ENCODE measurements at regions not wholly inside any gene's neighbourhood (a gene's known extent, or its start where the extent isn't known, plus 50 kb on each side); places are given as distances from the start of the nearest gene placed in this dataset.

- Histone ChIP-seq H3K9me3 (ENCODE audit: control insufficient read depth, insufficient read depth, low read depth, low read length) (no peaks in the 10 kb centered on the region), H3K4me1 (ENCODE audit: control insufficient read depth, insufficient read depth, low read length) (peaks cover 21% of the 10 kb centered on the region), H3K4me3 (ENCODE audit: low read depth, low read length) (no peak overlapping the region), H3K36me3 (ENCODE audit: control insufficient read depth in 2 of 2, insufficient read depth in 1 of 2, low read length in 2 of 2) (no peaks in the 10 kb centered on the region), H3K27ac (ENCODE audit: extremely low read depth, low read depth, low read length) (no peak overlapping the region)
- ChIA-PET CTCF (no interaction called here), POLR2A (no interaction called here)
- no peak for TF ChIP-seq FEZF1 (tag by site-specific recombination; IDR thresholded peaks at IDR 0.05)
- no peak for TF ChIP-seq TSHZ1 (tag by site-specific recombination; IDR thresholded peaks at IDR 0.05; ENCODE audit: borderline replicate concordance)
- TF ChIP-seq ZNF169 (tag by site-specific recombination; IDR thresholded peaks at IDR 0.05) = no peak
- no peak for TF ChIP-seq ZNF362 (tag by site-specific recombination; IDR thresholded peaks at IDR 0.05)
- TF ChIP-seq MYNN (tag by site-specific recombination; IDR thresholded peaks at IDR 0.05; ENCODE audit: borderline replicate concordance) = no peak
- no peak for TF ChIP-seq ZSCAN23 (tag by site-specific recombination; IDR thresholded peaks at IDR 0.05)
- no peak for TF ChIP-seq ZNF324 (tag by site-specific recombination; IDR thresholded peaks at IDR 0.05)
- no peak for TF ChIP-seq ZNF155 (tag by site-specific recombination; IDR thresholded peaks at IDR 0.05)
- no peak for TF ChIP-seq ZNF596 (tag by site-specific recombination; IDR thresholded peaks at IDR 0.05)
- no peak for TF ChIP-seq ZNF394 (tag by site-specific recombination; IDR thresholded peaks at IDR 0.05; ENCODE audit: borderline replicate concordance)
- TF ChIP-seq ZNF266 (tag by site-specific recombination; IDR thresholded peaks at IDR 0.05; ENCODE audit: low read depth) = no peak
- TF ChIP-seq ZNF521 (tag by site-specific recombination; IDR thresholded peaks at IDR 0.05) = no peak
- TF ChIP-seq ZNF366 (tag by site-specific recombination; conservative IDR thresholded peaks at IDR 0.05) = no peak
- no peak for TF ChIP-seq ZNF473 (tag by site-specific recombination; IDR thresholded peaks at IDR 0.05)
- no peak for TF ChIP-seq ZNF335 (tag by site-specific recombination; conservative IDR thresholded peaks at IDR 0.05)
- TF ChIP-seq, protein P1, sequence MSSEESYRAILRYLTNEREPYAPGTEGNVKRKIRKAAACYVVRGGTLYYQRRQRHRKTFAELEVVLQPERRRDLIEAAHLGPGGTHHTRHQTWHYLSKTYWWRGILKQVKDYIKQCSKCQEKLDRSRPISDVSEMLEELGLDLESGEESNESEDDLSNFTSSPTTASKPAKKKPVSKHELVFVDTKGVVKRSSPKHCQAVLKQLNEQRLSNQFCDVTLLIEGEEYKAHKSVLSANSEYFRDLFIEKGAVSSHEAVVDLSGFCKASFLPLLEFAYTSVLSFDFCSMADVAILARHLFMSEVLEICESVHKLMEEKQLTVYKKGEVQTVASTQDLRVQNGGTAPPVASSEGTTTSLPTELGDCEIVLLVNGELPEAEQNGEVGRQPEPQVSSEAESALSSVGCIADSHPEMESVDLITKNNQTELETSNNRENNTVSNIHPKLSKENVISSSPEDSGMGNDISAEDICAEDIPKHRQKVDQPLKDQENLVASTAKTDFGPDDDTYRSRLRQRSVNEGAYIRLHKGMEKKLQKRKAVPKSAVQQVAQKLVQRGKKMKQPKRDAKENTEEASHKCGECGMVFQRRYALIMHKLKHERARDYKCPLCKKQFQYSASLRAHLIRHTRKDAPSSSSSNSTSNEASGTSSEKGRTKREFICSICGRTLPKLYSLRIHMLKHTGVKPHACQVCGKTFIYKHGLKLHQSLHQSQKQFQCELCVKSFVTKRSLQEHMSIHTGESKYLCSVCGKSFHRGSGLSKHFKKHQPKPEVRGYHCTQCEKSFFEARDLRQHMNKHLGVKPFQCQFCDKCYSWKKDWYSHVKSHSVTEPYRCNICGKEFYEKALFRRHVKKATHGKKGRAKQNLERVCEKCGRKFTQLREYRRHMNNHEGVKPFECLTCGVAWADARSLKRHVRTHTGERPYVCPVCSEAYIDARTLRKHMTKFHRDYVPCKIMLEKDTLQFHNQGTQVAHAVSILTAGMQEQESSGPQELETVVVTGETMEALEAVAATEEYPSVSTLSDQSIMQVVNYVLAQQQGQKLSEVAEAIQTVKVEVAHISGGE (tag by site-specific recombination; conservative IDR thresholded peaks at IDR 0.05; ENCODE audit: low read depth) = no peak
- no peak for TF ChIP-seq ZNF777 (tag by site-specific recombination; IDR thresholded peaks at IDR 0.05; ENCODE audit: borderline replicate concordance)
- TF ChIP-seq ZNF140 (tag by site-specific recombination; IDR thresholded peaks at IDR 0.05) = no peak
- TF ChIP-seq RBAK (tag by site-specific recombination; IDR thresholded peaks at IDR 0.05) = no peak
Measured at GRCh38 chr2:146324951-146325350, 1519.9 kb upstream of the ACVR2A start.

DNA sequence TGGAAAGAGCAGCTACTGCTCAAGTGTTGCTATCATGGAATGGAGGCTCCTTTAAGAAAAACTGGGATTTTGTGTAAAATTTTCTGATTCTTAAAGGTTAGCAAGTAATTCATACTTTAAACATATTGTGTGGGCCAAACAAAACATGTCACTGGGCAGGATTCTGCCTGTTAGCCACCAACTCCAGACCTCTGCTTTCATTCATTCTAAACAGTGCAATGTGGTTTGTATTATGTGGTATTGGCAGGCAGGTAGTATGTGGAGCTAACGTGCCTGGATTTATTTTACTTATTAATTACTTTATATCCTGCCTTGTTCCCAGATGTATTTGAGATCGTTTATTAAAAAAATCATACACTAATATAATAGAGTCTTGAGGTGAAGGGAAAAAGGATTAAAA, 1521.3 kb upstream of the ACVR2A start:
- Histone ChIP-seq H3K9me3 (ENCODE audit: control insufficient read depth, insufficient read depth, low read depth, low read length) (no peaks in the 10 kb centered on the region), H3K36me3 (ENCODE audit: control insufficient read depth in 2 of 2, insufficient read depth in 1 of 2, low read length in 2 of 2) (no peaks in the 10 kb centered on the region), H3K4me3 (ENCODE audit: low read depth, low read length) (no peak overlapping the region), H3K27ac (ENCODE audit: extremely low read depth, low read depth, low read length) (no peak overlapping the region), H3K4me1 (ENCODE audit: control insufficient read depth, insufficient read depth, low read length) (peaks cover 21% of the 10 kb centered on the region)
- ChIA-PET CTCF (interaction anchor here (0.6 kb wide), 2 partner anchors 10 to 31 kb away, joined by 3 to 6 read pairs; no protein-coding TSS in a partner anchor), POLR2A (no interaction called here)
- no peak for TF ChIP-seq ZNF629 (tag by site-specific recombination; IDR thresholded peaks at IDR 0.05)
- TF ChIP-seq ZNF37A (tag by site-specific recombination; IDR thresholded peaks at IDR 0.05) = no peak
- TF ChIP-seq KLF8 (tag by site-specific recombination; IDR thresholded peaks at IDR 0.05) = no peak
- no peak for TF ChIP-seq ELK4 (IDR thresholded peaks at IDR 0.05; ENCODE audit: borderline replicate concordance, low read depth, low read length)
- no peak for TF ChIP-seq ZNF768 (tag by site-specific recombination; IDR thresholded peaks at IDR 0.05)
- no peak for TF ChIP-seq ZNF521 (tag by site-specific recombination; IDR thresholded peaks at IDR 0.05)
- TF ChIP-seq ZNF202 (tag by site-specific recombination; IDR thresholded peaks at IDR 0.05; ENCODE audit: borderline replicate concordance) = no peak
- no peak for TF ChIP-seq ZBTB17 (tag by site-specific recombination; IDR thresholded peaks at IDR 0.05)
- no peak for TF ChIP-seq ZNF248 (tag by site-specific recombination; IDR thresholded peaks at IDR 0.05)
- TF ChIP-seq ZNF426 (tag by site-specific recombination; IDR thresholded peaks at IDR 0.05) = no peak
- TF ChIP-seq SETDB1 (IDR thresholded peaks at IDR 0.05; ENCODE audit: insufficient read length, low read length) = no peak

Measured in HEK293 (cell line).